ENCODE measurements at regions not wholly inside any gene's neighbourhood (a gene's known extent, or its start where the extent isn't known, plus 50 kb on each side); places are given as distances from the start of the nearest gene placed in this dataset.

- POLR2A ChIA-PET = no interaction called here
- no TSS peak for BruUV-seq (replicated peaks)
Observed at GRCh38 chr16:55001931-55002330, 71.3 kb downstream of the IRX5 start.

GRCh38 chr16:55002419-55002818 is 71.8 kb downstream of the IRX5 start:
- no peak for DNase-seq (ENCODE audit: low read depth, low spot score)
- Histone ChIP-seq H3K9me3 (ENCODE audit: control insufficient read depth, insufficient read depth, low read depth, low read length) (no peaks in the 10 kb centered on the region), H3K4me3 (ENCODE audit: low read depth in 2 of 2, low read length in 2 of 2) (no peak overlapping the region), H3K36me3 (ENCODE audit: control insufficient read depth, insufficient read depth, low read length) (no peaks in the 10 kb centered on the region), H3K27ac (ENCODE audit: low read length) (no peak overlapping the region), H3K4me1 (ENCODE audit: control insufficient read depth, insufficient read depth, low read length) (no peaks in the 10 kb centered on the region), H3K27me3 (ENCODE audit: control insufficient read depth, insufficient read depth, low read length) (no peaks in the 10 kb centered on the region; the same call in 1 of the 2 replicates)
- ChIA-PET POLR2A (no interaction called here), CTCF (no interaction called here)
- intact Hi-C loops (cut with micrococcal nuclease; ENCODE audit: unreplicated experiment) (no loop called here), in situ Hi-C loops (cut with HindIII; ENCODE audit: low pct_unique_long_range_greater_than_20kb, low sequenced_read_pairs) (no loop called here)
- no TSS peak for BruUV-seq (replicated peaks)
- TF ChIP-seq REST (IDR thresholded peaks at IDR 0.05; ENCODE audit: insufficient read depth in 1 of 2, low read depth in 2 of 2, low read length in 1 of 2) (no peak), TCF7L2 (IDR thresholded peaks at IDR 0.05; ENCODE audit: low read depth, low read length) (no peak), POLR2AphosphoS5 (IDR thresholded peaks at IDR 0.05; ENCODE audit: low read depth, low read length) (no peak), SIN3A (IDR thresholded peaks at IDR 0.05; ENCODE audit: borderline replicate concordance, insufficient read depth, low read depth, low read length) (no peak), CTCF (IDR thresholded peaks at IDR 0.05) (no peak)
- no peak for ATAC-seq

More at GRCh38 chr16:55001931-55002330, 71.3 kb downstream of the IRX5 start:
- TF ChIP-seq CTCF (IDR thresholded peaks at IDR 0.05) (no peak), TCF7L2 (IDR thresholded peaks at IDR 0.05; ENCODE audit: low read depth, low read length) (no peak), SIN3A (IDR thresholded peaks at IDR 0.05; ENCODE audit: borderline replicate concordance, insufficient read depth, low read depth, low read length) (no peak), REST (IDR thresholded peaks at IDR 0.05; ENCODE audit: insufficient read depth in 1 of 2, low read depth in 2 of 2, low read length in 1 of 2) (no peak), POLR2AphosphoS5 (IDR thresholded peaks at IDR 0.05; ENCODE audit: low read depth, low read length) (no peak)
- no peak overlapping the region for H3K27ac ChIP-seq (ENCODE audit: low read length)
- no peaks in the 10 kb centered on the region; the same call in 1 of the 2 replicates for H3K27me3 ChIP-seq (ENCODE audit: control insufficient read depth, insufficient read depth, low read length)
- intact Hi-C loops (cut with micrococcal nuclease; ENCODE audit: unreplicated experiment) (no loop called here), in situ Hi-C loops (cut with HindIII; ENCODE audit: low pct_unique_long_range_greater_than_20kb, low sequenced_read_pairs) (no loop called here)
- CTCF ChIA-PET = no interaction called here
- H3K4me1 ChIP-seq (ENCODE audit: control insufficient read depth, insufficient read depth, low read length) = no peaks in the 10 kb centered on the region
- ATAC-seq = no peak
- H3K36me3 ChIP-seq (ENCODE audit: control insufficient read depth, insufficient read depth, low read length) = no peaks in the 10 kb centered on the region
- H3K9me3 ChIP-seq (ENCODE audit: control insufficient read depth, insufficient read depth, low read depth, low read length) = no peaks in the 10 kb centered on the region
- no peak for DNase-seq (ENCODE audit: low read depth, low spot score)
- no peak overlapping the region for H3K4me3 ChIP-seq (ENCODE audit: low read depth in 2 of 2, low read length in 2 of 2)

Data from Panc1 (cell line).